SK-N-SH treated with all-trans-retinoic acid at 6 μM for 48 hours (cell line): ENCODE measurements at regions not wholly inside any gene's neighbourhood (a gene's known extent, or its start where the extent isn't known, plus 50 kb on each side); places are given as distances from the start of the nearest gene placed in this dataset.
"Not testable (repeated sequence)": the region's sequence is repeated elsewhere in the genome, so short reads cannot be mapped to it uniquely, and the experiment has no call there.

Experiments used
- ARNTL ChIP-seq: fragments of 450-650 bp; formaldehyde crosslinking; IDR thresholded peaks from 2 replicates; pipeline ENCODE4 v1.5.0; 2020; ENCODE audit warnings: low read depth, mild to moderate bottlenecking, moderate library complexity, borderline replicate concordance
- BACH2 ChIP-seq: fragments of 250-450 bp; sonication (Bioruptor Pico); IDR thresholded peaks from 2 replicates; pipeline ENCODE4 v1.9.0; 2021; ENCODE audit warnings: mild to moderate bottlenecking, borderline replicate concordance
- CSDC2 ChIP-seq: fragments of 250-450 bp; sonication (Bioruptor Pico); IDR thresholded peaks from 2 replicates; pipeline ENCODE4 v1.5.0; 2020; ENCODE audit warnings: mild to moderate bottlenecking, moderate library complexity
- ZFP30 ChIP-seq: fragments of 450-650 bp; formaldehyde crosslinking; IDR thresholded peaks from 2 replicates; pipeline ENCODE4 v1.5.0; 2022; ENCODE audit warnings: mild to moderate bottlenecking, moderate library complexity
- ZNF565 ChIP-seq: fragments of 450-650 bp; formaldehyde crosslinking; conservative IDR thresholded peaks from 2 replicates; pipeline ENCODE4 v1.5.0; 2020; ENCODE audit warnings: low read depth, mild to moderate bottlenecking, moderate library complexity
- ZNF8 ChIP-seq: fragments of 450-650 bp; formaldehyde crosslinking; IDR thresholded peaks from 2 replicates; pipeline ENCODE4 v1.5.0; 2020; ENCODE audit warnings: mild to moderate bottlenecking, moderate library complexity

DNA sequence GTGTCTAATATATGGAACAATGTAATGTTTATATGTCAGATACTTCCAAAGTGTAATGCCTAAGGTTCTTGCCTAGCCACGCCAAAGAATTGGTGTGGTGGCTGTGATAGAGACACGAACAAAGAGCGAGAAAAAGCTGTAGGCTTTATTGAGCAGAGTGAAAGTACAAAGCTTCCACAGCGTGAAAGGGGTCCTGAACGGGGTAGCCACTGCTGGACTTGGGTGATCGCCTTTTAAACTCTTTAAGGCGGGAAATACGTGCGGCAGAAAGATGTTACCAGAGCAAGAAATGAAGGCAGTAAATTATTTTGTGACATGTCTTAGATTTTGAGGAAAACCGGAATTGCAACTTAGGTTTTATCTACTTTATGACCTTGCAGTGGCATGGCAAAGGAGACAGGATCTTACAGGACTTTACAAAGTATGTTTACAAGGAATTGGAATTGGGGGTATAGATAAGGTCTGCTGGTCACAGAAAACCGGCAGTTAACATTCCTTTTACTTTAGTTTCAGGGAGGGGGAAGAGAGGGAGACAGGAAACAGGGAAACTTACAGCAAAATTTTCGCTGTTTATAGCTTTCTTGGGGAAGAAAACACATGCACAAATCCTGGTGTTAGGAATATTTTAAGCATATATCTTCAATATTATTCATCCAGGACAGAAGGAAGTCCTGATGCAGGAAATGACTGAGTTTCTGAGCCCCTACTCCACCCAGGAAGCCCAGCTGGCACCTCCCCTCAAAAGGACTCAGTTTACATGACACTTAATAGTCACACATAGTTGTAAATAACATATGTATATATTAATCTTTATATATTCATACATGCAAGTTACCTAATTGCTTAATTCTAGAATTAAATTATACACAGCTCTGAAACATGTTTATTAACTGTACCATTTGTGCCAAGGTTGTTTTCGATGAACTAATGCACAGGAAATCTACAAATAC is 421.3 kb upstream of the PABPC4L start:
- TF ChIP-seq ZNF565; ARNTL (CRISPR knock-in tag); ZFP30 (CRISPR knock-in tag); BACH2; ZNF8 (CRISPR knock-in tag); CSDC2 (CRISPR knock-in tag): not testable (repeated sequence)
